Posterior vena cava (tissue), 2 donors: ENCODE measurements at regions not wholly inside any gene's neighbourhood (a gene's known extent, or its start where the extent isn't known, plus 50 kb on each side); places are given as distances from the start of the nearest gene placed in this dataset.

Experiments
- DNase-seq: peaks from one replicate; pipeline ENCODE4 v3.0.0-alpha.2; 2020; ENCODE audit warnings: low spot score
- intact Hi-C, 2 donors: fragments of 100-400 bp; cut with DNase I; formaldehyde crosslinking; loops; one replicate each; pipeline versions ENCODE4 v1.14.1 to v1.14.2; 2022 to 2023
- donor health status: DM: yes; HTN: yes; CAD: no.
- donor health status: DM: yes; HTN: yes; CAD: no.

- no peak for DNase-seq
- intact Hi-C loops = no loop called here
These were observed 156.5 kb upstream of the PLEKHG7 start for GRCh38 chr12:92546259-92546634.

GRCh38 chr12:92544322-92544721, 158.5 kb upstream of the PLEKHG7 start:
- no peak for DNase-seq
- intact Hi-C loops = loop anchor here in 1 of 2 donors (5.0 kb wide), 1 partner anchor 1277 kb away; no protein-coding TSS in a partner anchor

DNA sequence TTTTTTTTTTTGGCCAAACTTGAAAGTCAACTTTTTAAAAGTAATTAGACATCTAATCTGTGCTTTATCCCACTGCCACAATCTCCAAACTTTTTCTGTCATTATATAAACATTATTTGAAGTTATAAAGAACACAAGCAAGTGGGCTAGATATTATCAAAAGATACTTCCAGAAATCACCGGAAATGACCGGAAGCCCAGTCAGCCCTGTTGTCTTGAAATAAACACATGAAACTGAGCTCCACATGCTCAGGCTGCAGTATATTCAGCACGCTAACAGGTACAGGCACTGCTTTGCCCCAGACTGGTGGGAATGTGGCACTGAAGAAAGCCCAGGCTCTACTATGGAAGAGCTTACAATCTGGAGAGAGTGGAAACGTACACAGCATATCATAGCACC, 158.9 kb upstream of the PLEKHG7 start:
- intact Hi-C loops = loop anchor here in 1 of 2 donors (5.0 kb wide), 1 partner anchor 1277 kb away; no protein-coding TSS in a partner anchor
- no peak for DNase-seq

DNA sequence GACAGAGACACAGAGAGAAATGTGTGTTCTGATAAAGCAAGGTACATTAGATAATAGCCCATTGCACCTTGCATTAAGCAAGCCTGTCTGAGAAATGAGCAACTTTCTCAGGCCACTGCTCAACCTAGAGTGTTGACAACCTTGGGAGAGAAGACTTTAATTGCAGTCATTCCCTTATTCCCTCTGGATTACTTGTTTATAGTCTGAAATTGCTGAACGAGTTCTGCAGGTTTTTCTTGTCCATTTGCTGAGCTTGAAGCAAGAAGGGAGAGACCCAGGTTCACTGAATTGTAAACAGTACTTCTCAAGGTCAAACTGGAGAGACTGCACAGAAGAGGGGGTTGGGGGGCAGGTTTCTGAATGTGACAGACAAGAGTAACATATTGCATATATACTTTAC, 159.4 kb upstream of the PLEKHG7 start:
- no peak for DNase-seq
- intact Hi-C loops = loop anchor here in 1 of 2 donors (5.0 kb wide), 1 partner anchor 1276 kb away; no protein-coding TSS in a partner anchor

DNA sequence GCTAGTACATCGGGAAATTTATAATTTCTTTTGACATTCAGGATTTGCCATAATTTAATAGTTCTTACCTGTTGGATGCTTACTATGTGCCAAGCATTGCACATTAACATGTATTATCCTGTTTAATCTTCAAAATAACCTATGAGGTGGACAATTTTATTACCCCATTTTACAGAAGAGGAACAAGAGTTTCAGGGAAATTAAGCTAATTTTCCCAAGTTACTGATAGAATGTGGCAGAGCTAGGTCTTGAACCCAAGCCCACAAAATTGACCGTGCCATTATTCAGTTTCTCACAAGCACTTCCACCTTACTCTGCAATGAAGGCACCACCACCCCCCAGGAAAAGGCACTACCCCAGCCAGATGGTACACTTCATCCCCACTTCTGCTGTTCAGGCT, 161.1 kb upstream of the PLEKHG7 start:
- DNase-seq = no peak
- intact Hi-C loops = loop anchor here in 1 of 2 donors (5.0 kb wide), 1 partner anchor 1274 kb away; no protein-coding TSS in a partner anchor

- intact Hi-C loops = loop anchor here in 1 of 2 donors (5.0 kb wide), 1 partner anchor 1274 kb away; no protein-coding TSS in a partner anchor
- no peak for DNase-seq
These were observed 161.9 kb upstream of the PLEKHG7 start for GRCh38 chr12:92540782-92541423.

DNA sequence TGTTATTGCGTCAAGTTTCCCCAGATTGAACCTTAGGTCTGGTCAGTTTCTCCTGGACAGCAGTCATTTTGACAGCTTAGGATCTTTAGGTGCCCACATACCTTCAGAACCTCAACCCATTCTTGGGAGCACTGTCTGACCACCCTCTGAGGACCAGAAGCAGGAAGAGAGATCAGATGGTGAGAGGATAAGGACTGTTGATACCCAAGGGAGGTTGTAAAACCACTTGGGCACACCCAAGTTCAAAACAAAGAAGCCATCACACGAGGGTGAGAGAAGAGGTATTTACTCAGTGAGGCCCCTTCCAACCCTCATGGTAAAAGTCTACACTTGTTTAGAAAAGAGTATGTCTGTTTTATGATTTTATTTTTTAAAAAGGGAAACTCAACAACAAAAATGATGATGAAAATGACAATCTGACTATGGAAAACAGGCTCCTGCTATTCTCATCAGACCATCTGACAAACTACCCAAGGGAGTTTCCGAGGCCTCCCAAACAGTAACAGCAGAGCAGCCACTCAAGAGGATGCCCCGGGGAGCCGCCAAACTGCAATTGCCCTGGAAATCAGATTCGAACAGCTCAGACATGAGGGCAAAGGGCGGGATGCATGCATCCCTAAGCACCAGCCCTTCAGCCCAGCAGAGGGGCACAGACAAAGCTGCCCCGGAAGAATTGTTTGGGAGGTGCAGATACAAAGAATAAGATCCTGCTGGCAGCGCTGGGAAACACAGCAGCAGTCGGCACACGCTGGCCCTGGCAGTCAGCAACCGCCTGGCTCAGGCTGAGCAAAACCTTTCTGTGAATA, 162.6 kb upstream of the PLEKHG7 start:
- intact Hi-C loops = loop anchor here in 1 of 2 donors (5.0 kb wide), 1 partner anchor 1273 kb away; no protein-coding TSS in a partner anchor
- no peak for DNase-seq

DNA sequence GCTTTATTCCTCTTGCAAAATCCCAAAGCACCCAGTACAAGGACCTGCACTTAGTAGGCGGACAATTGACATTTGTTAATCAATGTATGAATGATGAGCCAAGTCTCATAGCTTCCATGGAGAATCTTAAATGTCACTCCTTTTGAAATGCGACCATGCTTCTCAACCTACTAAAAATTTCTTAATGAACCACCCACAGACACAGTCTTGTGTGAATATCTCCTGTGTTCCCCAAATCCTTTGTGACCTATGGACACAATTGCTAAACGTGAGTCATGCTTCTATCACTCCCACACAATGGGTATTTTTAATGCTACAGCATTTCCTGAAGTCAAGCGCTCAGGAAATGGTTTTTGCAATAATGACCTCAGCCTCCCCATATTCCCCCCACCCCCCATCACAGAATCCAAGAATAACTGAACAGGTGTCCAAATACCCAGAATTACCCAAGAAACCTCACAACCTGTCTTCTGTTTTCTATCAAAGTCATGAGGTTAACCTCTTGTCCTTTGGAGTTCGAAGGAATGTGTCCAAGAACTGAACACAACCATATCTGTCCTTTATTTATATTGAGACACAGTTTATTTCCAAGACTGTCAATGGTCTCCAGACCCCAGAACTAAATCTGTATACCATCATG, 163.6 kb upstream of the PLEKHG7 start:
- DNase-seq = no peak
- intact Hi-C loops = no loop called here

GRCh38 chr12:92537290-92537960, 165.4 kb upstream of the PLEKHG7 start:
- intact Hi-C loops = no loop called here

DNA sequence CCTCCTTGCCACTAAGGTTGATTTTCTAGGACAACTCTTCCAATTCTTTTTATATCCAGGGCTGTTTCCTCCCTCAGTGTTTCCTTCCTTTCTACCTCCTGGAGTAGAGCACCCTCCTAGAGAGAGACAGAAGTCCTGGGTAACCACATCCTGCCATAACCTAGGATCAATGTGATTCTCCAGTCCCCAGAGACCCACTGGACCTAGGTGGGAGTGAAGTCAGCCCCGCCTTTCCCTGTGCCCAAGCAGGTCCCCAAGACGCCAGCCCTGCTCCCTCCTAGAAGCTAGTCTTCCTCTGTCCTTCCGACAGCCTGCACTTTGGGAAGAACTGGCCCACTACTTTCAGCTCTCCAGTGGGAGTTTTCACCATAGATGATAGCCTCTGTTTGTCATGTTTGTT, 166.8 kb upstream of the PLEKHG7 start:
- DNase-seq = no peak
- intact Hi-C loops = no loop called here

More at GRCh38 chr12:92537290-92537960, 165.4 kb upstream of the PLEKHG7 start:
- no peak for DNase-seq

- intact Hi-C loops = no loop called here
- DNase-seq = no peak
These were observed 169.4 kb upstream of the PLEKHG7 start for GRCh38 chr12:92533280-92533890.

- intact Hi-C loops = no loop called here
These were observed 172.1 kb upstream of the PLEKHG7 start for GRCh38 chr12:92530706-92531105.

GRCh38 chr12:92529944-92530343, 172.8 kb upstream of the PLEKHG7 start:
- intact Hi-C loops = no loop called here
- DNase-seq = no peak

More at GRCh38 chr12:92530706-92531105, 172.1 kb upstream of the PLEKHG7 start:
- DNase-seq = no peak

- no peak for DNase-seq
- intact Hi-C loops = no loop called here
These were observed 174.2 kb upstream of the PLEKHG7 start for GRCh38 chr12:92528586-92528985.

GRCh38 chr12:92528097-92528496, 174.7 kb upstream of the PLEKHG7 start:
- no peak for DNase-seq
- intact Hi-C loops = no loop called here

- intact Hi-C loops = no loop called here
- DNase-seq = no peak
These were observed 178.3 kb upstream of the PLEKHG7 start for GRCh38 chr12:92524489-92524888.

DNA sequence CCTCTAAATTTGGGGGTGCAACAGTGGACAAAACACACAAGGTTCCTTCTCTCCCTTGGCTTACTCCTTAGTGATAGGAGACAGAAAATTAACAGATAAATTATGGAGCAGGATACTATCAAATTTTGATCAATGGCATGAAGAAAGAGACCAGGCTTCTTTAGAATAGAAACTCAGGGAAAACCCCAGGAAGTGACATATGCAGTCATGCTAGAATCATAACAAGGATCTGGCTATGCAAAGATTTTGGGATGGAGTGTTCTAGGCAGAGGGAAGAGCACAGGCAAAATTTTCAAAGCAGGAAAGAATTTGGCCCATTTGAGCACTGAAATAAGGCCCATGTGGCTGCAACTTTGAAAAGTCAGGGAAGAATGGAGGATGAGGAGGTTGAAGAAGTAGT, 182.3 kb upstream of the PLEKHG7 start:
- intact Hi-C loops = no loop called here
- no peak for DNase-seq

GRCh38 chr12:92519284-92519683, 183.5 kb upstream of the PLEKHG7 start:
- intact Hi-C loops = loop anchor here in 1 of 2 donors (5.0 kb wide), 1 partner anchor 1147 kb away; no protein-coding TSS in a partner anchor
- DNase-seq = no peak

- intact Hi-C loops = loop anchor here in 1 of 2 donors (5.0 kb wide), 1 partner anchor 1146 kb away; no protein-coding TSS in a partner anchor
- DNase-seq = no peak
These were observed 184.7 kb upstream of the PLEKHG7 start for GRCh38 chr12:92518071-92518470.
